EL (cell line): ENCODE measurements at regions not wholly inside any gene's neighbourhood (a gene's known extent, or its start where the extent isn't known, plus 50 kb on each side); places are given as distances from the start of the nearest gene placed in this dataset.

Experiments used
- DNase-seq: peaks from one replicate; pipeline ENCODE4 v3.0.0-alpha.2; 2016

DNA sequence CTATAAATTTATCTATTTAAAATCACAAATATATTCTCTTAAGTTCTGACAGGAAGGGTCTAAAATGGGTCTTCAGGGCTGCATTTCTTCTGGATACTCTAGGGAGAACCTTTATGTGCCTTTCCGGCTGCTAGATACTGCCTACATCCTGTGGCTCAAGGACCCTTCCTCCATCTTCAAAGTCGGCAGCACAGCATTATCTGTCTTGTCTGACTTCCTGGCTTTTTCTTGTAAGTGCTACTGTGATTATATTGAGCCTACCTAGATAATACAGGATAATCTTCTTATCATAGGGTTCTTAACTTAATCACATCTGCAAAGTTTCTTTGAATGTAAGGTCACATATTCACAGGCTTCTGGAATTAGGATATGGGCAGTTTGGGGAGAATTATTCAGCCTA, 943.8 kb upstream of the TYRP1 start:
- DNase-seq, result no peak

- DNase-seq, result no peak
Measured at GRCh38 chr9:11755951-11756350, 937.2 kb upstream of the TYRP1 start.

GRCh38 chr9:11757408-11757807, 935.8 kb upstream of the TYRP1 start:
- no peak for DNase-seq

DNA sequence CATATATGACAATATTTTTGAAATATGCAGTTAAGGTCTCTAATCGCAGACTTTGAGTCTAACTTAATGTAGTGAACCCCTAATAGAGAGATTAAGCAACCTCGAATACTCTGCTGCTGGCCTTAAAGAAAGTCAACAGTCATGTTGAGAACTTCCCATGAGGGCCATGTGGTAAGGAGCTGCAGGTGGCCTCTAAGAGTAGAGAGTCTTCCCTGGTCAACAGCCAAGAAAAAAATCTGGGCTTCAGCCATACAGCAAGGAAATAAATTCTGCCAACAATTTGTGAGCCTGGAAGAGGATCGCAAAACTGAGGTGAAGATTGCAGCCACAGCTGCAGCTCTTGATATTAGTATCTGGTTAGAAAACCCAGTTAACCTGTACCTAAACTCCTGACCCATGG, 935.2 kb upstream of the TYRP1 start:
- no peak for DNase-seq

DNA sequence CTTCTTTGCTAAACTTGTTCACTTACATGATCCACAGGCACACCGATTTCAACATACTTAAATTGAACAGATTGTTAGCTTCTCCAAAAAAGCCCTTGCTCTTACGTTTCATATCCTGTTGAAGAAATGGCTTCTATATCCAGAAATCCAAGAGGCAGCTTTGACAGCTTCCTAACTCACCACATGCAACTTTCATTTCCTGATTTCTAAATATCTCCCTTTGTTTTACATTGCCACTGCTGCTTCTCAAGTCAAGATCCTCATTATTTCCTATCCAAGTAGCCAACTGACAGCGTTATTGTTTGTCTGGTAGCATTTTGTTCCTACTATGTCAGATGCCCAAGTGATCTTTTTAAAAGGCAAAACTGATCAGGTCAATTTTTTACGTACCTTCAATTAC, 913.2 kb upstream of the TYRP1 start:
- no peak for DNase-seq

DNA sequence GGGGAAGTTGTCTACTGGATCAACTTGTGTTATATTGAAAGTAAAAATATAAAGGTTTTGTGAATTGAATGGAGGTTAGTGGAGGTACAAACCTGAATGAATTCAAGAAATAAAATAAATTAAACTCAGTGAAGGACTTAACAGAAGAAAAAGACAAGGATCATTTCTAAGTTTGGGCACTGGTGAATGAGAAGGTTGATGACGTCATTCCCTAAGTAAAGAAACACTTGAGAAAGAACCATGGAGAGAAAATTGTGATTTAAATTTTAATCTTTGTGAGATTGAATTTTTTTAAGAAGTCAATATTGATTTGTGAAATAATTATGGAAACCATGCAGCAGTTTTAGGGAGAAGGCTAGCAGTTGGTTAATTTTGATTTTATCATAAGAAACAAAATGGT, 900.3 kb upstream of the TYRP1 start:
- DNase-seq, result no peak

DNA sequence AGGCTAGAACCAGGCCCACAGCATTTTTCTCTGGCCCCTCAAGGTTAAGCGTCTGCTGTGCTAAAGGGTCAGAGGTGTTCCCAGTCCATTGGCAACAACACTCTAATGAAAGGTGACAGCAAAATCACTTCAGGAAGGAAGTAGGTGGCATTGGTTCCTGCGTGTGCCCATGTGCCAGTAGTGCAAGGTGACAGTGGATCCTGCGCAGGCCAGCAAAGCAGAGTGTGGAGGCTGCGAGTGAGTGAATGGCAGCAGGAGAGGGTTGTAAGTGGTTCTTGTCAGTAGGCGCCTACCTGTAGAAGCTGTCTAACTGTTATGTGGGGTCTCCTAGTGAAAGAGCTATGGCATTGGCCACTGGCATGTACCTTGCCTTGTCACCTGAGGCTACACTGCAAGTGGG, 898.2 kb upstream of the TYRP1 start:
- DNase-seq, result no peak

DNA sequence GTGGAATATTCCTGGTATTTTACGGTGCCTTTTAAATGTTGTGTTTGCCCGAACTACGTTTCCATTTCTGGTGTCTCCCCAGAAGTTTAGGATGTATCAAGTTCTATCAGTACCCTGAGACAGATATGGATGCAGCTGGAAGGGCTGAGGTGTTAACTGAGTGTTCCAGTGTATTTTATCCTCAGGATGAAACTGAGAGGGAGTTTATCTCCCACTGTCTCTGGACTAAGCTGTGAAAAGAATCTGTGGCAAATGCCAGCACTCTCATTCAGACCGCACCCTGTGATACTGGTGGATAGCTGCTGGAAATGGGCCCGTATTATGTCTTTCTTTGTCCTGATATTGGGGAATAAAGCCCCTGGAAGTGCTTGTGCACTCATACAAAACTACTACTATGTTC, 887.2 kb upstream of the TYRP1 start:
- DNase-seq, result no peak

- no peak for DNase-seq
Measured at GRCh38 chr9:11821306-11821975, 871.7 kb upstream of the TYRP1 start.

GRCh38 chr9:11828201-11828600, 865.0 kb upstream of the TYRP1 start:
- DNase-seq, result no peak

GRCh38 chr9:11833056-11833455, 860.1 kb upstream of the TYRP1 start:
- DNase-seq, result no peak

DNA sequence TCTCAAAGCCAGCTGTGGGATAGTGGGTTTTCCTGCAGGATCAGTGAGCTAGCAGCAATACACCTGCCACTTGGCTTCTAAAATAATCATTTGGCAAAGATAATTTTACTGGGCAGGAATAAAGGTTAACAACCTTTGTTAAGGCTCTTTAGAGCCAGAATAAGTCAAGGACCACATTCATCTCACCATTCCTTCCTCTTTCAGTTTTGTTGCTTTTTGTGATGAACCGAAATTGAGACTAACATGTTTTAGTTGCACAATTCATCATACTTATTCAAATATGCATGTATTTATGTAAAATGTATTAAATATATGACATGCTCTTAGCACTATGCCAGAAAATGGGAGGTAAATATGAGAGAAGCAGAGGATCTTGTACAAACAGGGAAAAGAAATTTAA, 824.4 kb upstream of the TYRP1 start:
- DNase-seq, result no peak

GRCh38 chr9:11871852-11872251, 821.3 kb upstream of the TYRP1 start:
- no peak for DNase-seq

GRCh38 chr9:11872471-11872870, 820.7 kb upstream of the TYRP1 start:
- no peak for DNase-seq

DNA sequence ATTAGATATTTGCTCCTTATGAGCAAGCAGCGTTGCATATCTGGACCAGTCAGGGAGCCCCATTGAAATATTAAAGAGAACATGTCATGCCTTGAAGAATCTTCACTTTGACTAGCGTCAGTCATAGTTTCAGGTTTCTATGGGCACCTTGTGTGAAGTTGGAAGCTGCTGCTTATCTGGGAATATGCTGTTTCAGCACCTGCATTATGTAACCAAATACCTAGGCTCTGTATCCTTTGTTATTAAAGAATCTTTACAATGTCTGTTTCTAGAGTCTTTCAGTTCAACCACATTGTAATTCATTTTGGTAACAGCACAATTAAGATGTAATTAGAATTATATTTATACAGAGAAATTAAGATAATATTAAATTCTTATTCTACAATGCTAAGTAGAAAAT, 818.8 kb upstream of the TYRP1 start:
- DNase-seq, result no peak

DNA sequence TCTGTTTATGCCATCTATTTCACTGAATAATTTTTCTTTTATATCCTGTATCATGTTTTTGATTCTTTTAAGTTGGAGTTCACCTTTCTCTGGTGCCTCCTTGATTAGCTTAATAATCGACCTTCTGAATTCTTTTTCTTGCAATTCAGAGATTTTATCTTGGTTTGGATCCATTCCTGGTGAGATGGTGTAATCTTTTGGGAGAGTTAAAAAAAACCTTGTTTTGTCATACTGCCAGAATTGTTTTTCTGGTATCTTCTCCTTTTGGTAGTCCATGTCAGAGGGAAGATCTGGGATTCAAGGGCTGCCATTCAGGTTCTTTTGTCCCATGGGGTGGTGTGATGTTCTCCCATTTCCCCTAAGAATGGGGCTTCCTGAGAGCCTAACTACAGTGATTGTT, 800.8 kb upstream of the TYRP1 start:
- no peak for DNase-seq

GRCh38 chr9:11893331-11893730, 799.9 kb upstream of the TYRP1 start:
- DNase-seq, result no peak

- no peak for DNase-seq
Measured at GRCh38 chr9:11894136-11894535, 799.0 kb upstream of the TYRP1 start.

DNA sequence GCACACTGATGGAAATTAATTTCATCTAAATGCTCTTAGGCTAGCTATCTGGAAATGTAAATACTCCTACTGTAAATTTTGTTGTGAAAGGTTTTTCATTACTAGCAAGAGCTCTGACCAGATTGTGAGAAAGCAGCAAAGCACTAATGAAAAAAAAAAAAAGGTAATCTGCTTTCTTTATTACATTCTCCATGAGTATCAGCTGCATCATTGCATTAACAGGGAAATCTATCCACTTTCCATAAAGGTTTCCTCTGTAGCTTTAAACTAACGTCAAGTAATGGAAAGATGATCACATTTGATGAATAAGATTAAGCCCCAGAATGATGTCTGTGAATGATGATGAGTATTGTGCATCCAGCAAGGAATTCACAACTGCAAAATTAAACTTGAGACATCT, 790.6 kb upstream of the TYRP1 start:
- no peak for DNase-seq

- no peak for DNase-seq
Measured at GRCh38 chr9:11915699-11916098, 777.5 kb upstream of the TYRP1 start.

GRCh38 chr9:11928871-11929321, 764.3 kb upstream of the TYRP1 start:
- DNase-seq, result no peak

DNA sequence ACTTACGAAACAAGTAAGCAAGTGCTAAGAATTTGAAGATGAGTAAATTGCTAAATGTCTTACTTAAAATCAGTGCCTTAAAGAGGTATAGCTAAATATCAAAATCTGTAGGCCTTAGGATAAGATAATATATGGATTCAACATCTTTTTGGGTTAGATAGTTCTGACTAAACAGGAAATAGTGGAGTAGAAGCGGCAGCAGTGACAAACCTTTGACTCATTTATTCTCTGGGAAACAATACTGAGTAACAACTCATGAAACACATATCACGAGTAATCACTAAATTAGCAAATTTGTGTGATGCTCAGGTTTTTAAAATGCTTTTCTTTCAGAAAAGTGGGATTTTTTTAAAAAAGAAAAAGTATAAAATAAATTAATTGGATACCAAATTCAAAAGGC, 762.1 kb upstream of the TYRP1 start:
- no peak for DNase-seq

DNA sequence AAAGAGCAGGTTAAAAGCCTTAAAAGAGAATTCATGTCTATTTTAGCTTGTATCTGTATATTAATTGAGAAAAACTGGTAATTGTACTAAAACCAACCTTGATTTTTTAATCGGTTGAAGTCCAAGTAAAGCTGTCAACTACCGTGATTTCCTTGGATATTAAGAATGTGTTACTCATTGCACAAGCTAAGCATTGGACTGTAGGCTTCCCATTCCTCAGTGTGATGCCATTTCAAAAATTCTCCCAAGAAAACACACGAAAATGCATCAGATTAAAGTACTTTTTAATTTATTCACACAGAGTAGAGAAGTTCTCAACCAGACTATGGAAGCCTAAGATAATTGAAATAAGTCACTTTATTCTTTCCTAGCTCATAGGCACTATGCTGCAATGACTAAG, 761.4 kb upstream of the TYRP1 start:
- no peak for DNase-seq

GRCh38 chr9:11933926-11934325, 759.3 kb upstream of the TYRP1 start:
- no peak for DNase-seq

- DNase-seq, result no peak
Measured at GRCh38 chr9:11946531-11946930, 746.7 kb upstream of the TYRP1 start.

DNA sequence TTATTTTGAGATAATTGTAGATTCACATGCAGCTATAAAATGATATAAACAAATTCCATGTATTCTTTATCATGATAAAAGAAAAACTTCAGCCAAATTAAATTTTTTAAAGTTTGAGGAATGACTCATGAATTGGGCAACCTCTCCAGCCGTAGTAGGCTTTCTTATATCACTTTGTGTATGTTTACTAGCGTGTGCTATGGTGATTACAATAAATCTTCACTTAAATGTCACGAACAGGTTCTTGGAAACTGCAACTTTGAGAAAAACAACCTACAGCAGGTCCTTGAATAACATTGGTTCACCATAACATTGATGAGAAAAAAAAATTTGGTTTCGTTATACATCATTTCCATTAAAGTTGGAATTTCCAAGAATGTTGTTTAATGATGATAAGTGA, 730.9 kb upstream of the TYRP1 start:
- DNase-seq, result no peak
